Fibroblast of skin of abdomen (primary cell): ENCODE measurements at regions not wholly inside any gene's neighbourhood (a gene's known extent, or its start where the extent isn't known, plus 50 kb on each side); places are given as distances from the start of the nearest gene placed in this dataset.
"Not testable (repeated sequence)": the region's sequence is repeated elsewhere in the genome, so short reads cannot be mapped to it uniquely, and the experiment has no call there.

Experiments used
- DNase-seq: peaks from one replicate; pipeline ENCODE4 v3.0.0-alpha.2; 2013

GRCh38 chr2:11923935-11924334, 177.5 kb downstream of the LPIN1 start:
- DNase-seq = no peak

- no peak for DNase-seq
Observed at GRCh38 chr2:11925295-11926066, 179.0 kb downstream of the LPIN1 start.

- no peak for DNase-seq
Observed at GRCh38 chr2:11930211-11930761, 183.9 kb downstream of the LPIN1 start.

DNA sequence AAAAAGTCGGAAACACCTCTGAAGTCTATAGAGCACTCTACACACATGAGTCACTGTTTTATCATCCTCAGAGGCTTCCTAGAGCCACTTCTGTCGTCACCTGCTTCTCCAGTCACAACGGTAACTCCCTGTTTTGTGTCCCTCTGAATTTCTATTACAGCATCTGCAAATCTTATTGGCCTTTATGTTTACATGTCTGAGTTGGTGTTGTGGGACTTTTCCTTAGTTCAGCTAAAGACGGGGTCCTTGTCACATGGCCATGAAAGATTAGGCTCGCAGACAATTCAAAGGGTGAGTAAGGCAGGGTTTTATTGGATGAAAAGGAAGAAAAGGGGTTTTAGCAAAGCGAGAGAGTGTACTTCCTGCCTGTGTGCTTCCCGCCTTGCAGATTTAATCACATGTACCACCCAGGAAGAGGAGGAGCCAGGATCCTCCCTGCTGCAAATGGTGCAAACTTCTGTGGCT, 185.6 kb downstream of the LPIN1 start:
- no peak for DNase-seq

DNA sequence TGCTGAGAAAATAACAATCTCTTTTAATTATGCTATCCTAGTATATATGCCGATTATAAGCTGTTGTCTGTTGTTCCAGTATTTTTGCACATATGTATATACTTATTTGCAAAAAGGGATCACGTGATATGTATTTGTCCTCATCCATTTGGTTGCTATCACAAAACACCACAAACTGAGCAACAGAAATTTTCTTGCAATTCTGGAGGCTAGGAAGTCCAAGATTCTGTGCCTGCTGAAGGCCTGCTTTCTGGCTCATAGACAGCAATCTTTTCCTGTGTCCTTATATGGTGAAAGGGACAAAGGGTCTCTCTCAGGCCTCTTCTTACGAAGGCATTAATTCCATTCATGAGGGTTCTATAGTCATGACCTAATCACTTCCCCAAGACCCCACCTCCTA, 186.5 kb downstream of the LPIN1 start:
- no peak for DNase-seq

- no peak for DNase-seq
Observed at GRCh38 chr2:11933854-11934253, 187.4 kb downstream of the LPIN1 start.

DNA sequence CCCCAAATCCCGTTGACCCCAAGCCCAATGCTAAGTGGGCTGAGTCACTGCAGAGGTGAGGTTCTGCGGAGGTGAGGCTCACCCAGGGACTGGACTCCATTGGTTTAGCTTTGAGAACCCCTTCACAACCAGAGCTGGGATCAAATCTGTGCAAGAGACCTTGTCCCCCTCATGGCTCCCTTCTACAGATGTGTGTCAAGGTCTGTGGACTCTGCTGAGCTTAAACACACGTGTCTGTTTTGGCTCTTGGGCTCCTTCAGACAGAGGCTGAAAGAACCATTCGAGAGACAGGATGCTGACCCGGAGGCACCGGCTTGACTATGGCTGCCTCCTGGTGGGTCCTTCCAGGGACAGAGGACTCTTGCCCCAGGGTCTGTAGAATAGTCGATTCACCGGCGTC, 190.3 kb downstream of the LPIN1 start:
- DNase-seq = no peak

- peak; percentile 41 for DNase-seq
Observed at GRCh38 chr2:11938196-11938595, 191.8 kb downstream of the LPIN1 start.

- no peak for DNase-seq
Observed at GRCh38 chr2:11939523-11939922, 193.1 kb downstream of the LPIN1 start.

DNA sequence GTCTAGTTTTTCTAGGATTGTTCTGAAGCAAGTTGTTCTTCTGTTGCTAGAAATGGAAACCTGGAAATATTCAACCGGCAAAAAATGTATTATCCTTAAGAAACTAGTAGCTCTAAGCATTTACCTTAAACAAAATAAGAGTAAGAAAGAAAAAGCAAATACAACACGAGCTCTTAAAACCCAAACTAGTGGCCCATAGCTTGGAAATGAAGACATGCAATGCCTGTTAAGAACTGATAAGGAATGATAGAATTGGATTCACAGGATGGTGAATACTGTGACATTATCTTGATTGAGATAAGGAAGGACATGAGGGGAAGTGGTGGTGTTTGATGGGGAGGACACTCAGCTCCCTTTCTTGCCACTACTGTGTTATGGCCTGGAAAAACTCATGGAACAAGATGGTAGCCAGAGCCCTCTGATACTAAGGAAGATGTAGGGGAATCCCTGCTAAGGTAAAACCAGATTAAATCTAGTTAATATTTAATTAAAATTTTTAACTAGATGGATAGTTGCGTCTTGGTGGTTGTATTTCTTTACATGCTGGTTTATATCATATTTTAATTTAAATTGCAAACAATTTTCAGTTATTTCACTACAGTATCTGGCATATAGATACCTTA, 193.8 kb downstream of the LPIN1 start:
- no peak for DNase-seq

- DNase-seq = no peak
Observed at GRCh38 chr2:11940799-11941198, 194.4 kb downstream of the LPIN1 start.

GRCh38 chr2:11941201-11942177, 195.1 kb downstream of the LPIN1 start:
- DNase-seq = no peak

GRCh38 chr2:11942178-11942569, 195.7 kb downstream of the LPIN1 start:
- peak; percentile 3 for DNase-seq

DNA sequence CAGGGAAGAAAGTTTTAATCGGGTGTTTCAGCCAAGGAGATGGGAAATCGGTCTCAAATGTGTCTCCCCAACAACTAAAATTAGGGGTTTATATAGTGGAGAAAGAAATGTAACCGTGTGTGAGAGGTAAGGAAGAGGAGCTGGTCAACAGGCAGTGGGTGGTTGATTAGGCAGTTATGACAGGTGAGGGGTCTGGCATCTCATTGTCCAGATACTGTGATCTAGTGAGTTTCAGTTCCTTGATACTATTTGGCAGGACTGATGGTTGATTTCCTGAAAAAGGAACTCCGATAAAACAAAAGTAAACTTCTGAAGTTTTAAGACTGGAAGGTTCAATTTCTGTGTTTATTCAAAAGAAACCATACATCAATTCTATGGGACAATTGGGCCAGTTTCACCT, 197.9 kb downstream of the LPIN1 start:
- DNase-seq = no peak

DNA sequence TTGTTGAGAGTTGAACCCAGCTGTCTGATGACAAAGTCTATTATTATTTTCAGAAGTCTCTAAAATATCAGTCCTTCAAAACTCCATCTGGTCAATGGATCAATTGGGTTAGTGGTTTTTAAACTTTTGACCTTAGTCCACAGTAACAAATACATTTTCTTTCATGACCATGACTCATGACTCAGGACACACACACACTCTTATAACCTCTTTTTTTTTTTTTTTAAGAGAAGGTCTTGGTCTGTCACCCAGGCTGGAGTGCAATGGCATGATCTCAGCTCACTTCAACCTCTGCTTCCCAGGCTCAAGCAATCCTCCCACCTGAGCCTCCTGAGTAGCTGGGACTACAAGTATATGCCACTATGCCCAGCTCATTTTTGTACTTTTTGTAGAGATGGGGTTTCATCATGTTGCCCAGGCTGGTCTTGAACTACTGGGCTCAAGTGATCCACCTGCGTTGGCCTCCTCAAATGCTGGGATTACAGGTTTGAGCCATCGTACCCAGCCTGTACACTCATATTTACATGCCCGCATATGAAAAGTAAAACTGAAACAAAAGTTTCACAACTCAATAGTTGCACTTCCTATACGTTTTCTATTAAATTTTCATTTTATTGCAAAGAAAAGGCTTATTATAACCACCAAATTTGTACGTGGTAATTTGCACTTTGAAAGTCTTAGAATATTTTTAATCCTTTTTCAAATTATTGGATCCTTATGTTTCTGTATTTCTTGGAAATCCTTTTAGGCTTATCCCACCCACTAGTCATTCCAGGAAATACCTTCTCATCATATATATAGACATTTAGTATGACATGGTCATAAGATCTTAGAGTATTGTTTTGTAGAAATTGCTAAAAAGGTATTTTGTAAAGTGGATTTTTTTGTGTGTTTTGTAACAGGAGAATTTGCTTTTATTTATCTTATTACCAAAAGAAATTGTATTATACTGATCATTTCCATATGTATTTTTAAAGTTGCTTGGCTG, 199.0 kb downstream of the LPIN1 start:
- no peak for DNase-seq

GRCh38 chr2:11947956-11948355, 201.5 kb downstream of the LPIN1 start:
- DNase-seq = no peak

DNA sequence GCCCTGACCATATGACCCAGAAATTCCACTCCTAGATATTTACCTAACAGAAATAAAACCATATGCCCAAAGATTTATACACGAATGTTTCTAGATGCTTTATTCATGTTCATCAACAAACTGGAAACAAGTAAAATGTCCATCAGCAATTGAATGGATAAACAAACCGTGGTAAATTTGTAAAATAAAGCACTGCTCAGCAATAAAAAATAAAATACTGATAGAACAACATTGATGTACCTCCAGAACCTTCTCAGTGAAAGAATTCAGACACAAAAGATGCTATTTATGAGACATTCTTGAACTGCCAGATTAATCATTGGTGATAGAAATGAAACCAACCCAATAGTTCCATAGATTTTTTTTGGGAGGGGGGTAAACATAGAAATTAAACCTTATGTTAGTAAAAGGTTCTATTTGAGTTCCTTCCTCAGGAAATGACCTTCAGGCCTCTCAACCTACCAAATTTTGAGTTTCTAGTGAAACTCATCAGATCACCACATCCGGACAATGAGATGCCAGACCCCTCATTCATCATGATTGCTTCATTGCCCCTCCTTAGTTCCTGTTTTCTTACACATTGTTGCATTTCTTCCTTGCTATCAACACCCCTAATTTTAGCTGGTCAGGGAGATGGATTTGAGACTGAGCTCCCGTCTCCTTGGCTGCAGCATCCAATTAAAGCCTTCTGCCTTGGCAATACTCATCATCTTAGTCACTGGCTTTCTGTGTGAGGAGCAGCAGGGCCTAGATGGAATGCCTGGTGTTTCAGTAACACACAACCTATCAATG, 203.5 kb downstream of the LPIN1 start:
- DNase-seq = peak; percentile 31

DNA sequence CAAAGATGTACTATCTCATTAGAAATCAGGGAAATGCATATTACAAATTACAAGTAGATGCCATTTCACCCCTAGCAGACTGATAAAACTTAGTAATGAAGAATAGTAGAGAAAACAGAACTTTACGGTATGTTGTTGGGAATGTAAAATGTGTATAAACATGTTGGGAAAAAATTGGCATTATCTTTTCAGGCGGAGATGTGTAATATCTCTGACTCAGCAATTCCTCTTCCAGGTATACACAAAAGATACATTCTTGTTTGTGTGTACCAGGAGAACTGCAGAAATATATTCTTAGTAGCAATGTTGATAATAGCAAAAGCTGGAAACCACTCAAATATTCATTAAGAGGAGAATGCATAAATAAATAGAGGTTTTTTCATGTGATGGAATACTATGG, 204.5 kb downstream of the LPIN1 start:
- no peak for DNase-seq

GRCh38 chr2:11951492-11951891, 205.1 kb downstream of the LPIN1 start:
- not testable (repeated sequence) for DNase-seq

DNA sequence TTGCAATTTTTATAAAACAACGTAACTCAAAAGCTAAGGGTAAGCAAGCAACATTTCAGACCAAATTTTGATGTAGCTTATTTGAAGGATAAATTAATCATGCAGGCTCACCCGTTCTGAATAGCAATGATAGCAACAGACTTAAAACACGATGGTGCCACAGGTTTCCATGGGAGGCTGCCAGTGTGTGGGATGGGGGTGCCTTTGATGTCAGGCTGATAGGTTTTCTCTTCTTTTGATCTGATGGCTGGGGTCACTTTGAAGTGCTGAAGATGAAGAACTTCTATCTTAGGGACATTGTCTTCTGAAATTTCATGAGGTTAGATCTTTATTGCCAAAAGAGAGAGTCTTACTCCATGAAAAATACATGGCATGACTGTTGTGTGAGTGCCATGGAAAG, 206.8 kb downstream of the LPIN1 start:
- no peak for DNase-seq

- peak; percentile 14 for DNase-seq
Observed at GRCh38 chr2:11955314-11955713, 208.9 kb downstream of the LPIN1 start.
